ENCODE measurements at regions not wholly inside any gene's neighbourhood (a gene's known extent, or its start where the extent isn't known, plus 50 kb on each side); places are given as distances from the start of the nearest gene placed in this dataset.

- DNase-seq (ENCODE audit: low spot score) = no peak
These were observed 342.8 kb downstream of the MTX2 start for GRCh38 chr2:176612036-176612435.

- DNase-seq (ENCODE audit: low spot score) = no peak
These were observed 343.5 kb downstream of the MTX2 start for GRCh38 chr2:176612736-176613135.

- no peak for DNase-seq (ENCODE audit: low spot score)
These were observed 344.2 kb downstream of the MTX2 start for GRCh38 chr2:176613323-176613987.

GRCh38 chr2:176614049-176614448, 344.8 kb downstream of the MTX2 start:
- DNase-seq (ENCODE audit: low spot score) = no peak

- no peak for DNase-seq (ENCODE audit: low spot score)
These were observed 345.7 kb downstream of the MTX2 start for GRCh38 chr2:176614930-176615329.

DNA sequence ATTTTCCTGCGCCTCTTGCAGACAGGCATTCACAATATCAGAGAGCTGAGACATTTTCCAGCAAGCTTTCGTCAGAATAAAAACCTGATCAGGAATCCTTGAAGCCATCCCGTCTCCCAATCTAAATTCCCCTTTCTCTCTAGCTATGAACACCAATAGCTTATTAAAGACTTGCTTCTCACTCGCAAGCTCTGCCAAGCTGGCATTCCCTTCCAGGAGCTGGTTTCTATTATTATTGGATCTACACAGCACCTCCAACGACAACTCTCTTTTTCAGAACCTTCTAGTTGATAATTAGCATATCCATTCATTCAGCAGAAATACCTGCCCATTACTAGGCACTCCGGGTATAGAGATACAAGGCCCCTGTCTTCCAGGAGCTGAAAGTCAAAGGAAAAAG, 350.3 kb downstream of the MTX2 start:
- DNase-seq (ENCODE audit: low spot score) = no peak

DNA sequence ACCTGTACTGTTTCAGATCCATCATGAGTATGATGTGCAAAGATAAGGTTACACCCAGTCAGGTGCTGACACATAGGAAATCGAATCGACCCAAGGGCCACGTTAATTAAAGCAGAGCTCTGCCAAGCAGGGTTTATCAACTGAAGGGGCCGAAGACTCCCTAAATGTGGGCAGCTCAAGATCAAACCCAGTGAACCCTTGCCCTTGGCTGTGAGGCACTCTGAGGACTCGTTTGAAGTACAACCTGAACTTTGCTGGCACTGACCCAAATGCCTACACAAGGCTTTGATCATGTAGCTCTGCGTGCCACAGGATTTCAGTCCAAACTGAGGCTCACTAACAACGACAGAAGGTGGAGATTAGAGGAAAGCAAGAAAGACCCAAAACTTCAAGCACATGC, 352.1 kb downstream of the MTX2 start:
- no peak for DNase-seq (ENCODE audit: low spot score)

- DNase-seq (ENCODE audit: low spot score) = no peak
These were observed 353.6 kb downstream of the MTX2 start for GRCh38 chr2:176622792-176623191.

GRCh38 chr2:176626796-176627195, 357.6 kb downstream of the MTX2 start:
- no peak for DNase-seq (ENCODE audit: low spot score)

GRCh38 chr2:176628438-176628837, 359.2 kb downstream of the MTX2 start:
- DNase-seq (ENCODE audit: low spot score) = no peak

DNA sequence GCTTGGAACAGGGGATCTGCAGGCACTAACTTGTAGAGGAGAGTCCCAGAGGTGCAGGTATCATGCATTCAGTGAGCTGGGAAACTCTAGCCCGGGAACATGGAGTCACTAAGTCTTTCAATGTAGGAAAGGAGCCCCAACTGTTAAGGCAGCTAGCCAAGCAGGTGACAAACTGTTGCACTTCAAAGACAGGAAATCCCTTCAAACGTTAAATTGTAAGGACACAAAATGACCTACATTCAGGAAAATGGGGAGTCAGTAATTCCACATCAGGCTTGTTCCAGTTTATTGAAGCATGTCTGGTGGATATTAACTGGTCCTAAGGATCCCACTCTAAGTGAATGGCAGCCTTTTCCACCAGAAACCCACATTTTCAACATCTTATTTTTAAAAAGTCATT, 364.5 kb downstream of the MTX2 start:
- no peak for DNase-seq (ENCODE audit: low spot score)

GRCh38 chr2:176636401-176636800, 367.2 kb downstream of the MTX2 start:
- DNase-seq (ENCODE audit: low spot score) = no peak

DNA sequence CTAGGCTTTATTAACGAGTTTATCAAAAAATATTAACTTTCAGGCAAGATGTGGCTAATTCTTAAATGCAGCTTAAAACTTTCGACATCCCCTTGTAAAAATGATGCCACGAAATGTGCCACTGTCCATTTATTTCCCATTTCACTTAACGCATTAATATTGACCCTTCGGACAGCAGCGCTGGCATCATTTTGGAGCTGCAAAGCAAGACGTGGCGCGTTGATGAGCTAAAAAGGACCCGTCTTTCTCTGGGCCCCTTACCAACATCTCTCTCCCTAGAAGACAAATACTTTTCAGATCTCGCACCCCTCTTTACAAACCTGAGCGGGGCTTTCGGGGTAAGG, 367.9 kb downstream of the MTX2 start:
- DNase-seq (ENCODE audit: low spot score) = no peak

- DNase-seq (ENCODE audit: low spot score) = peak; percentile 76
These were observed 368.4 kb downstream of the MTX2 start for GRCh38 chr2:176637486-176638166.

DNA sequence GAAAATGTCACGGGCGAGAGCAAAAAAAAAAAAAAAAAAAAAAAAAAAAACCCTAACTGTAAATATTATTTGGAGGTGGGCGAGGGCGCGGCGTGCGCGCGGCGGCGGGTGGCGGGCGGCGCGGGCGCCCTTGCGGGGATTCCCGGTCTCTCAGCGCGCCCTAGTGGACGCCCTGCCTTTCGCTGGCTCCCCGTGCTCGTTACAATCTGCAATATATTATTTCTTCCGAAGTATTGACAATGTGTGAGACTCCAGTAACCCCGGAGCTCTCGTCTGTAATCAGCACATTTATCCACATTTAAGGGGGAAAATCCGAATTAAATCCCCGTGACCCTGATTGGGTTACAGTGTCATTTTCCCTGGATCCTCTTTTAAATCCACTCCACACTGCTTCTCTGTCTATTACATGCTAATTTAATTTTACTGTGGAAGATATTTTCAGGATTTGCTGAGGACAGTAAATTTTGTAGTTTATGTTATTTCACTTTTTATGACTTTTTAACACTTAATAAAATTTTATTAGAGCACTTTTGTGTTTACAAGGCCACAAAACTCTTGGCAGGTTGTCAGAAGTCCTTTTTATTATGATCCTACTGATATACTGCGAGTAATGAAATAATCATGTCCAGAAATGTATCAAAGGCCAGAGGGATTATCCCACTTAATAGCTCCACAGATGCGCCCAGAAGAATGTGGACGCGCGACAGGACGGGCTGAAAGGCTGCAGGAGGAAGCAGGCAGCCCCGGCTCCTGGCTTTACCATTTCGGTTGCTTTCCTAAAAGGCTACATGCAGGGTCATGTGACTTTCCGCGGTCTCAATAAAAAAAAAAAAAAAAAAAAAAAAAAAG, 369.1 kb downstream of the MTX2 start:
- peak; percentile 80 for DNase-seq (ENCODE audit: low spot score)

DNA sequence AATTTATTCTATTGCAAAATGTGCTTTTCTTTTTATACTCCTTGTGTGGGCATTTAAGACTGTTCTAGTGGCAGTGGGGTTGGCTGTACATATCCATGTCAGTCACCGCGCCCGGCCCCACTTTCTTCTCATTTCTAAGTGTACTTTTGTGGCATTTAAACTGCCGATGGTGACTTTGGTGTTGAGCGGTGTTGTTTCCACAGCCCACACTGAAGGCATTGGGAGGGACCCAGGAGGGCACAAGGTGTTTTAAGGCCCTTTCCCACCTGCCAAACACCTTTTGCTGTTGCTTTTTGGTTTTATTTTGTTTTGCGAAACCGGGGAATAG, 369.7 kb downstream of the MTX2 start:
- DNase-seq (ENCODE audit: low spot score) = no peak

GRCh38 chr2:176639671-176640070, 370.4 kb downstream of the MTX2 start:
- DNase-seq (ENCODE audit: low spot score) = no peak

- no peak for DNase-seq (ENCODE audit: low spot score)
These were observed 372.2 kb downstream of the MTX2 start for GRCh38 chr2:176641436-176641835.

DNA sequence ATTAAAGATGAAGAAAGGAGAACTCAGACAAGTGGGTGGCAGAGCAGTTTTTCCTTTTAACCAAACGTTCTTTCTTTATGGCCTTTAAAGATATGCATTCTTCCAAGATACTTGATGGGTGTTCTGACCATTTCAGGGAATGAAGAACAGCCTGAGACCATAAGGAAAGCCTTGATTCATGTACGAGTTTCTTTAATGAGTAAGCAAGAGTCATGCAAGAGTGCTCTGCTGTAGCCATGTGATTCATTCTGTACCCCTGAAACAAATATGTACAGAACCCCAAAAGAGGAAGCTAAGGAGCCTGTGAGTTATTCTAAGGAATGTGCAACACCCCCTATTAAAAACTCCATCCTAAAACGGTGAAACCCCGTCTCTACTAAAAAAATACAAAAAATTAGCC, 372.8 kb downstream of the MTX2 start:
- DNase-seq (ENCODE audit: low spot score) = no peak

DNA sequence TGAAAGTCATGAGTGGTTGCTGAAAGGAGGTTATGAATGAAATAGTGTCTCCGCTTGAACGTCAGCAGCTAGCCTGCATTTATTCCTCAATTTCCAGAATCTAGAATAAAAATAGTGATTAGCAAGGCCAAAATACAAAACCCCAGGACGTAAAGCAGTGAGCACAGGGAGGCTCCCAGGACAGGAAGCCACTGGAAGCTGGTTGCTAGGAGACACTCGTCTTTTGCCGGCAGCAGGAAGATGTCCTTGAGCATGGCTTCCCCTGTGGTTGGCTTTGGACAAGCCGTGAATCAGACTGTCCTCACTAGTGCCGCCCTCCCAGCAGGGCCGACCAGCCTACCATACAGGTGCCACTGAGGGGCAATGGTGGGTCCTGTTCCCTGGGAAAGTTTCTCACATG, 374.4 kb downstream of the MTX2 start:
- no peak for DNase-seq (ENCODE audit: low spot score)

DNA sequence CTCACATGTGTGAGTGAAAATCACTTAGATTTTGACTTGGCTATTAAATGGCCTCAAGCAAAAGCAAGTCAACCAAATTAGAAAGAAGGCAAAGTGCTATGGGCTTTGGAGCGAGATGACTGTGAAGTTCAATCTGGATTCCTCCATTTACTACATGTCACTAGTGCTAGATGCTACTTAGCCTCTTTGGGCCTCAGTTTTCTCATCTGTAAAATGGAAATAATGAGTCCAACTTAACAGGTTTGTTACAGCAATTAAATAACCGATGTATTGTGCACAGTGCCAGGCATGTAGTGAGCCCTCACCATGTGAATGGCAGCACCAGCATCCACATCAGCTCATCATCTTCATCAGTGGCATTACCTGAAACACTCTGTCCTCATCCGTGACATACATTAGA, 376.3 kb downstream of the MTX2 start:
- DNase-seq (ENCODE audit: low spot score) = no peak

GRCh38 chr2:176646033-176646615, 376.9 kb downstream of the MTX2 start:
- DNase-seq (ENCODE audit: low spot score) = no peak

All from ureter (tissue), 1 donor.